Mucosa of descending colon (tissue), 3 donors: ENCODE measurements at regions not wholly inside any gene's neighbourhood (a gene's known extent, or its start where the extent isn't known, plus 50 kb on each side); places are given as distances from the start of the nearest gene placed in this dataset.
A peak's percentile ranks its signal among the peaks of the same experiment; 100 is the strongest.

Experiments
- ATAC-seq: fragments of 200-7000 bp; cut with Tn5 transposase; one replicate; pipeline ENCODE4 v1.9.1; 2020; ENCODE audit warnings: mild to moderate bottlenecking, moderate library complexity
- DNase-seq, 3 donors: peaks; one replicate each; pipeline ENCODE4 v3.0.0-alpha.2; 2020
- H3K36me3 ChIP-seq: fragments of 200-600 bp; one replicate; pipeline ENCODE4 v1.8.0; 2021; ENCODE audit warnings: low read depth, mild to moderate bottlenecking
- H3K4me1 ChIP-seq: fragments of 200-600 bp; one replicate; pipeline ENCODE4 v1.8.0; 2021; ENCODE audit warnings: low read depth, mild to moderate bottlenecking
- H3K4me3 ChIP-seq: fragments of 200-600 bp; one replicate; pipeline ENCODE4 v1.8.0; 2021; ENCODE audit warnings: mild to moderate bottlenecking
- H3K9me3 ChIP-seq: fragments of 200-600 bp; one replicate; pipeline ENCODE4 v1.8.0; 2021; ENCODE audit warnings: mild to moderate bottlenecking
- intact Hi-C, 2 donors: fragments of 100-400 bp; cut with DNase I in 1 of 2; cut with micrococcal nuclease in 1 of 2; formaldehyde crosslinking; loops; one replicate each; pipeline versions ENCODE4 v1.11.0 to v1.11.1; 2022; cut with DNase I, micrococcal nuclease
- TF ChIP-seq, protein P1 (sequence below): fragments of 200-600 bp; IDR thresholded peaks from one replicate; pipeline ENCODE4 v1.8.0; 2022; ENCODE audit warnings: antibody characterized with exemption, mild to moderate bottlenecking
- donor health status: DM: no; HTN: no; CAD: no; lungs with moderate emphysema.
- donor health status: DM: no; HTN: no; CAD: no.
- donor health status: DM: no; HTN: yes; CAD: no.

DNA sequence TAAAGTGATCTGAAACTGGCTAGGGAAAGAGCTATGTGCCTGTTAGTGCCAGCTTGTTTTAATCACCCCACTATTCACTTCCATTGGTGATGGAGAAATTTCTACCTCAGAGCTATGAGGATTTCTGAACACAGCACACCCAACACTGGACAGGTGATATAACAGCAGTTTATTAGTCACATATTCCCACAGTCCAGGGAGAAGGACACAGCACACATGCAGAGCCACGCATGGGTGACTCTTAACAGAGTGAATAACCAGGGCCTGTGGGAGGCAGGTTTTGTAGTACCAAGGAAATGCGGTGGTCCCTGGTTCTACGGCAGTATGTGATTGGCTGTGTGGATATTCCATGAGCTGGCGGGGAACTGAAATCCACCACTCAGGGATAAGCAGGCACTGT lies 455.1 kb downstream of the BTG1 start:
- TF ChIP-seq, protein P1, sequence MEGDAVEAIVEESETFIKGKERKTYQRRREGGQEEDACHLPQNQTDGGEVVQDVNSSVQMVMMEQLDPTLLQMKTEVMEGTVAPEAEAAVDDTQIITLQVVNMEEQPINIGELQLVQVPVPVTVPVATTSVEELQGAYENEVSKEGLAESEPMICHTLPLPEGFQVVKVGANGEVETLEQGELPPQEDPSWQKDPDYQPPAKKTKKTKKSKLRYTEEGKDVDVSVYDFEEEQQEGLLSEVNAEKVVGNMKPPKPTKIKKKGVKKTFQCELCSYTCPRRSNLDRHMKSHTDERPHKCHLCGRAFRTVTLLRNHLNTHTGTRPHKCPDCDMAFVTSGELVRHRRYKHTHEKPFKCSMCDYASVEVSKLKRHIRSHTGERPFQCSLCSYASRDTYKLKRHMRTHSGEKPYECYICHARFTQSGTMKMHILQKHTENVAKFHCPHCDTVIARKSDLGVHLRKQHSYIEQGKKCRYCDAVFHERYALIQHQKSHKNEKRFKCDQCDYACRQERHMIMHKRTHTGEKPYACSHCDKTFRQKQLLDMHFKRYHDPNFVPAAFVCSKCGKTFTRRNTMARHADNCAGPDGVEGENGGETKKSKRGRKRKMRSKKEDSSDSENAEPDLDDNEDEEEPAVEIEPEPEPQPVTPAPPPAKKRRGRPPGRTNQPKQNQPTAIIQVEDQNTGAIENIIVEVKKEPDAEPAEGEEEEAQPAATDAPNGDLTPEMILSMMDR, result no peak
- no peaks in the 10 kb centered on the region for H3K4me1 ChIP-seq
- H3K9me3 ChIP-seq, result no peaks in the 10 kb centered on the region
- no peaks in the 10 kb centered on the region for H3K36me3 ChIP-seq
- intact Hi-C loops, result no loop called here
- DNase-seq, result no peak
- no peak for ATAC-seq
- no peak overlapping the region for H3K4me3 ChIP-seq

DNA sequence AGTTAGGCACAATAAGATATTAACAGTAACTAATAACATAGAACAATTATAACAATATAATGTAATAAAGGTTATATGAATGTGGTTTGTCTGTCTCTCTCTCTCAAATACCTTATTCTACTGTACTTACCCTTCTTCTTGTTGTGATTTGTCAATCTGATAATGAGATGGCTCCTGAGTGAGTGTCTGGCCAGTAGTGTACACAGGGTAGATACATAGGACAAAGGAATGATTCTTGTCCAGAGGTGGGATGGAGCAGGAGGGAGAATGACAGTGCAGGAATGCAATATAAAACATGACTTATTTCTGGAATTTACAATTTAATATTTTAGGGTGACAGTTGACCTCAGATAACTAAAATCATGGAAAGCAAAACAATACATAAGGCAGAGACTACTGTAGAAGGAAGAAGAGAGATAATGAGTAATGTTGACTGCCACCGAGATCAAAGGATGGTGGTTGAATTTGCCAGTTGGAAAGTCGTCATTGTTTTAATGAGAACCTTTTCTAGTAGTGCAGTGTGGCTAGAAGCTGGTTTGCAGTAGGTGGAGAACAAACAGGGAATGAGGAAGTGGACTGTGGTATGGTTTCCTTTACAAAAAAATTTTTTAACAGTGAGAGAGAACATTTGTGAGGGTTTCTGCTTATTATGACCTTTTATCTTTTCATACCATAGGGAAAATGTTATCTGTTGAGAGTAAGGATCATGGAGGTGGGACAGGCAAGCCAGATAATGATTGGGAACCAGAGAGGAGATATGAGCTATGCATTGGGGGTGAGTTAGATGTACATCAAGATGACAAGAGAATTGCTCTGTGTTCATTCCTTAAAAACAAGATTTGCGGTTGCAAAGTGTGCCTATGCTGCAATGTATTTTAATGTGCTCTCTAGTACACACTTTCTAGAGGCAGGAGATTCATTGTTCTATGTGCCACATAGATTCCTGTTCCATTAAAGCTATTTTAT lies 458.3 kb downstream of the BTG1 start:
- Histone ChIP-seq H3K4me1 (no peaks in the 10 kb centered on the region), H3K9me3 (no peaks in the 10 kb centered on the region), H3K36me3 (no peaks in the 10 kb centered on the region), H3K4me3 (no peak overlapping the region)
- ATAC-seq (peak; percentile 40), DNase-seq (no peak)
- intact Hi-C loops, result no loop called here
- TF ChIP-seq, protein P1, result no peak

DNA sequence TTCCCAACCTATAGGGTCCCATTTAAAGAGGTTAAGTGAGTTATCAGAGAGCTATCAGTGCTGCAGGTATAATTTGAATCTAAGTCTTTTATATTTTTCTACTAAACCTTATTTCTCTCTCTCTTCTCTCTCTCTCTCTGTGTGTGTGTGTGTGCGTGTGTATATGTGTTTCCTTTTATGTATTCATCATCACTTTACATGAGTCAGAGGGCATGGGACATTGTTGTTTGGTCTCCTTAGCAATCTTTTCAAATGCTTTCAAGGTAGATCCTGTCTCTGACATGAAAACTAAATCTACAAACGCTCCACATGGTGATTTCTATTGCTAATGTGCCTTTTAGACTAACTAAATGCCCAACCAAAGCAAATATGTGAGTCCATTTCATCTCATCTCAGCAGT lies 459.7 kb downstream of the BTG1 start:
- ATAC-seq, result no peak

DNA sequence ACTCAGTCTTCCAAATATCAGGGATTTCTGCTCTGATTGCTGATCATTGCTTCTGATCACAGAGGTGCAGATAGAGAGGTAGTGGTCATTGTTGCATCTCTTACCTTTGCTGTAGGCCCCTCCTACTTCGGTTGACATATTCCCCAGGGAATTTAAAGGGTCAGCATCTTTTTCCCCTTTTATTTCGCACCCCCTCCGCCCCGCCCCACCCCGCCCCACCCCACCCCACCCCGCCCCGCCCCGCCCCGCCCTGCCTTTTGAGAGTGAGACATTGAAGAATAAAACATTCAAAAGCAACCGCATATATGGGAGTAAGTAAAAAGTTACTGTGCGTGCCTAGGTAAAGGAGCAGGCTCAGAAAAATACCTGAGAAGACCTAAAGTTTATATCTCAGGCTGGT lies 463.9 kb downstream of the BTG1 start:
- TF ChIP-seq, protein P1, result no peak
- Histone ChIP-seq H3K9me3 (no peaks in the 10 kb centered on the region), H3K36me3 (no peaks in the 10 kb centered on the region), H3K4me1 (no peaks in the 10 kb centered on the region), H3K4me3 (no peak overlapping the region)
- ATAC-seq (no peak), DNase-seq (no peak)
- intact Hi-C loops, result no loop called here

More for the DNA sequence above, 459.7 kb downstream of the BTG1 start:
- intact Hi-C loops, result no loop called here
- H3K4me3 ChIP-seq, result no peak overlapping the region
- TF ChIP-seq, protein P1, result no peak
- H3K4me1 ChIP-seq, result no peaks in the 10 kb centered on the region
- no peaks in the 10 kb centered on the region for H3K36me3 ChIP-seq
- no peaks in the 10 kb centered on the region for H3K9me3 ChIP-seq
- no peak for DNase-seq

DNA sequence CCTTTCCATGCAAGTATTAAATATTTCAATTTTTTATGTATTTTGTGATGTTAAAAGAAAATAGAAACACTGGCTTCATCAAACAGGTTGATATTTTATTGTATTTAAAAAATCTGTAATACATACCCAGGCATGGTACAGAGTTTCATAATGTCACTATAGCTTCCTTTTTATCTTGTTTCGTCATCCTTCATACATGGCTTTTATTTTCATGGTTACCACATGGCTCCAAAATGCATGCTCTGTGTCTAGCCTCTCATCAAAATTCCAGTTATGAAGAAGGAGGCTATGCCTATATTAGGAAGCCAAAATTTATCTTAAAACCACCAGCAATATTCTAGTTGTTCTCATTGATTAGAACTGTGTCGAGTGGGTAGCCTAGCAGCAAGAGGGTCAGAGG lies 464.8 kb downstream of the BTG1 start:
- TF ChIP-seq, protein P1, result no peak
- intact Hi-C loops, result no loop called here
- Histone ChIP-seq H3K4me1 (no peaks in the 10 kb centered on the region), H3K4me3 (no peak overlapping the region), H3K36me3 (no peaks in the 10 kb centered on the region), H3K9me3 (no peaks in the 10 kb centered on the region)
- DNase-seq (no peak), ATAC-seq (no peak)
